ENCODE measurements at regions not wholly inside any gene's neighbourhood (a gene's known extent, or its start where the extent isn't known, plus 50 kb on each side); places are given as distances from the start of the nearest gene placed in this dataset.
A peak's percentile ranks its signal among the peaks of the same experiment; 100 is the strongest.
"Not testable (repeated sequence)": the region's sequence is repeated elsewhere in the genome, so short reads cannot be mapped to it uniquely, and the experiment has no call there.

GRCh38 chr1:72435025-72435424 lies 152.7 kb upstream of the NEGR1 start:
- Histone ChIP-seq H3K36me3 (ENCODE audit: control insufficient read depth, insufficient read depth, low read length) (no peaks in the 10 kb centered on the region), H3K4me3 (ENCODE audit: low read depth, low read length) (no peak overlapping the region), H3K27me3 (ENCODE audit: control insufficient read depth, insufficient read depth, low read length) (no peaks in the 10 kb centered on the region)
- no peak for TF ChIP-seq CTCF (IDR thresholded peaks at IDR 0.05; ENCODE audit: insufficient read depth, low read length, severe bottlenecking)
- DNase-seq (ENCODE audit: low read depth) (peak; percentile 3), FAIRE-seq (no peak)

- Histone ChIP-seq H3K36me3 (ENCODE audit: control insufficient read depth, insufficient read depth, low read length) (no peaks in the 10 kb centered on the region), H3K4me3 (ENCODE audit: low read depth, low read length) (no peak overlapping the region), H3K27me3 (ENCODE audit: control insufficient read depth, insufficient read depth, low read length) (no peaks in the 10 kb centered on the region)
- TF ChIP-seq CTCF (IDR thresholded peaks at IDR 0.05; ENCODE audit: insufficient read depth, low read length, severe bottlenecking) = no peak
- no peak for FAIRE-seq
- no peak for DNase-seq (ENCODE audit: low read depth)
Measured at GRCh38 chr1:72434070-72434469, 151.7 kb upstream of the NEGR1 start.

DNA sequence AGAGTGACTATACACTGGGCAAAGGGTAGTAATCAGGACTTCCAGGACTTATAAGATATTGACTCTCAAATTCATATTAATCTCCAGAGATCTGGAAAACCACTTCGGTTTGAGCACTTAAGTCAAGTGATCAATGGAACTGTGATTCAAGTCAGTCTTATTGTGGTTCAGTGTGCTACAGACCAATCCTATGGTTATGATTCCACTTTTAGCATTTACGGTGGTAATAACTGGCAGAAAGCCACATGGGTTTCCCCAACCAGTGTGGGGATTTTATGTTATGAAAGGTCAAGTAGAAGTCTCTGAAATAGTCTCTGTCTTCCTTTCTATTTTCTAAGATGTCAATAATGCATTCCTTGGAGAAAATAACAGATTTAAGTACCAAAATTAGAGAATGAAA lies 151.3 kb upstream of the NEGR1 start:
- Histone ChIP-seq H3K4me3 (ENCODE audit: low read depth, low read length) (no peak overlapping the region), H3K27me3 (ENCODE audit: control insufficient read depth, insufficient read depth, low read length) (no peaks in the 10 kb centered on the region), H3K36me3 (ENCODE audit: control insufficient read depth, insufficient read depth, low read length) (no peaks in the 10 kb centered on the region)
- no peak for FAIRE-seq
- no peak for DNase-seq (ENCODE audit: low read depth)
- no peak for TF ChIP-seq CTCF (IDR thresholded peaks at IDR 0.05; ENCODE audit: insufficient read depth, low read length, severe bottlenecking)

DNA sequence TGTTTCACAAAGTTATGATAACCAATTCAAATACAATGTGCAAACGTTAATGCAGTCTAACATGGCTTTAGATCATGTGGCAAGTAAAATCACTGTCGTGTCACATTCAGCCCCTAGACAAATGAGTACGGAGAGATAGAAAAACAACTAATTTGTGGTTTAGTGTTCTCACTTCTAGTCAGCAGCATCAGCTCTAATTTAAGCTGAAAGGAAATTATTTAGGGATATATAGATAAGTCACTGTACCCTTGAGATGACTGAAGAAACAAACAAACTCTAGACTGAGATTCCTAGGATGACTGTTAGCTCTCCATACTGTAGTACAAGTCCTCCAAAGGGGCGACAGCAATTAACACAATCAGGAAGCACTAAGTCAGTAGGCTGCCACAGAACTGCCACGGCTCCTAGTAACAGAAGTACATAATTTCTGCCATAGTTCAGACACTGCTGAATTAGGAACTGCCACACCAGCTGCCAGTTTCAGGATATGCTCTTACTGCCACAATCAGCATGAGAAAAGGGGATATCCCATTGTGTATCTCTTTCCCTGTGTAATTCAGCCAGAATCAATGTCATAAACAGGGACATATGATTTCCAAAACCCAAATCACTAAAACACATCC lies 150.4 kb upstream of the NEGR1 start:
- no peaks in the 10 kb centered on the region for H3K36me3 ChIP-seq (ENCODE audit: control insufficient read depth, insufficient read depth, low read length)
- H3K27me3 ChIP-seq (ENCODE audit: control insufficient read depth, insufficient read depth, low read length) = no peaks in the 10 kb centered on the region
- FAIRE-seq (no peak), DNase-seq (ENCODE audit: low read depth) (no peak)
- H3K4me3 ChIP-seq (ENCODE audit: low read depth, low read length) = no peak overlapping the region
- TF ChIP-seq CTCF (IDR thresholded peaks at IDR 0.05; ENCODE audit: insufficient read depth, low read length, severe bottlenecking) = no peak

DNA sequence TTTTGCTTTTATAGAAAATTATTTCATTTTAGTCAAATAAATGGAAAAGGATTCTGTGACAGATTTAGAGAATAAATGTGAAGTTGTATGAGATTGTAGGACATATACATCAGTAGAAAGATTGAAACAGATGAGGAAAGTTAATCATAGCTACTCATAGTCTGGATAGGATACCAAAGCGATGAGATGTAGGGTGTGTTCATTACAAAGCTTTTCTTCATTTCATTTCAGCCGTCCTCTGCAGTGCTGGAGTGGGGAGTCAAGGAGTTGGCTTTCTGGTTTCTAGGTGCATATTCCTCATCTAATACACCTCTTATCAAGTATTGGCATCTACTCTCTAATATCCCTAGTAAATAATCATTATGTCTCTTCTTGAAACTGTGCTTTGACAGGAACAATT lies 149.5 kb upstream of the NEGR1 start:
- FAIRE-seq (no peak), DNase-seq (ENCODE audit: low read depth) (peak; percentile 34)

DNA sequence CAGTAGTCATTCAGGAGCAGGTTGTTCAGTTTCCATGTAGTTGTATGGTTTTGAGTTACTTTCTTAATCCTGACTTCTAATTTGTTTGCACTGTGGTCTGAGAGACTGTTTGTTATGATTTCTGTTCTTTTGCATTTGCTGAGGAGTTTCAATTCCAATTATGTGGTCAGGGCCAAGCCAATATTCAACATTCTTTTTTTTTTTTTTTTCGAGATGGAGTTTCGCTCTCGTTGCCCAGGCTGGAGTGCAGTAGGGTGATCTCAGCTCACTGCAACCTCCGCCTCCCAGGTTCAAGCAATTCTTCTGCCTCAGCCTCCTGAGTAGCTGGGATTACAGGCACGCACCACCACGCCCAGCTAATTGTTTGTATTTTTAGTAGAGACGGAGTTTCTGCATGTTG lies 145.9 kb upstream of the NEGR1 start:
- not testable (repeated sequence) for DNase-seq (ENCODE audit: low read depth); H3K27me3 ChIP-seq (ENCODE audit: control insufficient read depth, insufficient read depth, low read length); FAIRE-seq; H3K36me3 ChIP-seq (ENCODE audit: control insufficient read depth, insufficient read depth, low read length); H3K4me3 ChIP-seq (ENCODE audit: low read depth, low read length)

More for the DNA sequence above, 149.5 kb upstream of the NEGR1 start:
- H3K27me3 ChIP-seq (ENCODE audit: control insufficient read depth, insufficient read depth, low read length) = no peaks in the 10 kb centered on the region
- TF ChIP-seq CTCF (IDR thresholded peaks at IDR 0.05; ENCODE audit: insufficient read depth, low read length, severe bottlenecking) = no peak
- H3K4me3 ChIP-seq (ENCODE audit: low read depth, low read length) = no peak overlapping the region
- no peaks in the 10 kb centered on the region for H3K36me3 ChIP-seq (ENCODE audit: control insufficient read depth, insufficient read depth, low read length)
